Gastrocnemius medialis (tissue), 4 donors: ENCODE measurements at regions not wholly inside any gene's neighbourhood (a gene's known extent, or its start where the extent isn't known, plus 50 kb on each side); places are given as distances from the start of the nearest gene placed in this dataset.

ENCODE experiments used
- POLR2A ChIP-seq, 2 donors: fragments of 450-650 bp; IDR thresholded peaks; one replicate each; pipeline ENCODE4 v1.6.1; 2017; ENCODE audit warnings: antibody characterized with exemption in 2 of 2, mild to moderate bottlenecking in 2 of 2, moderate library complexity in 2 of 2
- TF ChIP-seq, protein P1 (sequence below), 5 experiments: fragments of 450-650 bp in 3 of 5; fragments of 200-600 bp in 2 of 5; sonication (generic) in 2 of 5; IDR thresholded peaks in 4 of 5; conservative IDR thresholded peaks in 1 of 5; 1 replicate in 4 of 5; 2 replicates in 1 of 5; pipeline ENCODE4 v1.5.1; 2016 to 2019; ENCODE audit warnings: antibody characterized with exemption in 5 of 5, mild to moderate bottlenecking in 3 of 5, moderate library complexity in 3 of 5

DNA sequence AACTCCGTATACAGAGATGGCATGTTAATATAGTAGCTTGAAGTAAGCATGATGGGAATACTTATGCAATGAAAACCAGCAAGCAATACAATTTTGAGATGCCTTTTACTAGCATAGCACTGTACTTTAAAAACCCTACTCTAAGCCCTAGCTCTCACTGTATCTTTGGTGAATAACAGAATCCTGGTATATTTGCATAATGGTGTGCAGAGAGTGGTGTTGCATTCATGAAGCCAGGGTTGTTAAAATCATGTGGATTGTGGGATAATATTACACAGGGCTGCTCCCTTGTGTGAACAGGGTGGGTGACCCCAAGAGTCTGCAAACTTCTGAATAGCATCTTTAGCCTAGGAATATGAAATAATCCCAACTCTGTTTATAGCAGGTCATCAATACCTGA, 105.2 kb upstream of the BMP2 start:
- TF ChIP-seq, protein P1, sequence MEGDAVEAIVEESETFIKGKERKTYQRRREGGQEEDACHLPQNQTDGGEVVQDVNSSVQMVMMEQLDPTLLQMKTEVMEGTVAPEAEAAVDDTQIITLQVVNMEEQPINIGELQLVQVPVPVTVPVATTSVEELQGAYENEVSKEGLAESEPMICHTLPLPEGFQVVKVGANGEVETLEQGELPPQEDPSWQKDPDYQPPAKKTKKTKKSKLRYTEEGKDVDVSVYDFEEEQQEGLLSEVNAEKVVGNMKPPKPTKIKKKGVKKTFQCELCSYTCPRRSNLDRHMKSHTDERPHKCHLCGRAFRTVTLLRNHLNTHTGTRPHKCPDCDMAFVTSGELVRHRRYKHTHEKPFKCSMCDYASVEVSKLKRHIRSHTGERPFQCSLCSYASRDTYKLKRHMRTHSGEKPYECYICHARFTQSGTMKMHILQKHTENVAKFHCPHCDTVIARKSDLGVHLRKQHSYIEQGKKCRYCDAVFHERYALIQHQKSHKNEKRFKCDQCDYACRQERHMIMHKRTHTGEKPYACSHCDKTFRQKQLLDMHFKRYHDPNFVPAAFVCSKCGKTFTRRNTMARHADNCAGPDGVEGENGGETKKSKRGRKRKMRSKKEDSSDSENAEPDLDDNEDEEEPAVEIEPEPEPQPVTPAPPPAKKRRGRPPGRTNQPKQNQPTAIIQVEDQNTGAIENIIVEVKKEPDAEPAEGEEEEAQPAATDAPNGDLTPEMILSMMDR (IDR thresholded peaks at IDR 0.05 in 4 of 5, conservative IDR thresholded peaks at IDR 0.05 in 1 of 5) = no peak
- no peak for TF ChIP-seq POLR2A (IDR thresholded peaks at IDR 0.05)
